ENCODE measurements at regions not wholly inside any gene's neighbourhood (a gene's known extent, or its start where the extent isn't known, plus 50 kb on each side); places are given as distances from the start of the nearest gene placed in this dataset.

DNA sequence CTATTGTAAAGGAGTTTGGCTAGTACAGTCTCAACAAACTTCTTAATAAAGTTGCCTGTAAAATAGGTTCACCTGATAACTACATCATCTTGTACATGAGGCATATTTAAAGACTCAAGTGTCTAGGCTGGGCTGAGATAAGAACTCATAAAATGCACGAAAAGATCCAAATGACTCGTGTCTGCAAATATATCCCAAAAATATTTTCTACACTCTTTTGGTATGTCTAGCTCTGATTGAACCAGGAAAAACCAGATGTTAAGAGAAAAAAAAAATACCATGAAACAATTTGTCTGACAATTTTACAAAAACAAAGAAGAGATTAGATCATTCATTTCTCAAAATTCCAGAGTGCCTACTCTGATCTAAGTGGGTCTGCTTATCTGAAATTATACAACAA, 166.9 kb upstream of the OSR1 start:
- no peak for TF ChIP-seq POLR2A (IDR thresholded peaks at IDR 0.05)
- TF ChIP-seq, protein P1, sequence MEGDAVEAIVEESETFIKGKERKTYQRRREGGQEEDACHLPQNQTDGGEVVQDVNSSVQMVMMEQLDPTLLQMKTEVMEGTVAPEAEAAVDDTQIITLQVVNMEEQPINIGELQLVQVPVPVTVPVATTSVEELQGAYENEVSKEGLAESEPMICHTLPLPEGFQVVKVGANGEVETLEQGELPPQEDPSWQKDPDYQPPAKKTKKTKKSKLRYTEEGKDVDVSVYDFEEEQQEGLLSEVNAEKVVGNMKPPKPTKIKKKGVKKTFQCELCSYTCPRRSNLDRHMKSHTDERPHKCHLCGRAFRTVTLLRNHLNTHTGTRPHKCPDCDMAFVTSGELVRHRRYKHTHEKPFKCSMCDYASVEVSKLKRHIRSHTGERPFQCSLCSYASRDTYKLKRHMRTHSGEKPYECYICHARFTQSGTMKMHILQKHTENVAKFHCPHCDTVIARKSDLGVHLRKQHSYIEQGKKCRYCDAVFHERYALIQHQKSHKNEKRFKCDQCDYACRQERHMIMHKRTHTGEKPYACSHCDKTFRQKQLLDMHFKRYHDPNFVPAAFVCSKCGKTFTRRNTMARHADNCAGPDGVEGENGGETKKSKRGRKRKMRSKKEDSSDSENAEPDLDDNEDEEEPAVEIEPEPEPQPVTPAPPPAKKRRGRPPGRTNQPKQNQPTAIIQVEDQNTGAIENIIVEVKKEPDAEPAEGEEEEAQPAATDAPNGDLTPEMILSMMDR (IDR thresholded peaks at IDR 0.05), result no peak
